Fibroblast of lung (primary cell): ENCODE measurements at regions not wholly inside any gene's neighbourhood (a gene's known extent, or its start where the extent isn't known, plus 50 kb on each side); places are given as distances from the start of the nearest gene placed in this dataset.
A peak's percentile ranks its signal among the peaks of the same experiment; 100 is the strongest.

Experiments used
- DNase-seq, 2 donors: peaks; one replicate each; pipeline versions ENCODE4 v3.0.0 to v3.0.0-alpha.2; 2010; ENCODE audit warnings: low read depth in 2 of 2
- H2AFZ ChIP-seq: 2 replicates; pipeline ENCODE4 v1.5.1; 2012; ENCODE audit warnings: low read length, control low read depth, inconsistent platforms
- H3K27ac ChIP-seq: 2 replicates; pipeline ENCODE4 v1.5.1; 2011; ENCODE audit warnings: low read length, control low read depth; ENCODE audit not compliant: insufficient read depth
- H3K27me3 ChIP-seq: 2 replicates; pipeline ENCODE4 v1.5.1; 2011; ENCODE audit warnings: mild to moderate bottlenecking, low read length; ENCODE audit not compliant: control insufficient read depth, insufficient read depth
- H3K36me3 ChIP-seq: 2 replicates; pipeline ENCODE4 v1.5.1; 2011; ENCODE audit warnings: low read length; ENCODE audit not compliant: control insufficient read depth, insufficient read depth
- H3K4me1 ChIP-seq: 2 replicates; pipeline ENCODE4 v1.5.1; 2011; ENCODE audit warnings: low read length; ENCODE audit not compliant: control insufficient read depth, insufficient read depth; ENCODE audit errors: extremely low read depth
- H3K4me2 ChIP-seq: 2 replicates; pipeline ENCODE4 v1.5.1; 2011; ENCODE audit warnings: low read length, control low read depth; ENCODE audit not compliant: insufficient read depth; ENCODE audit errors: extremely low read depth
- H3K4me3 ChIP-seq, 4 experiments: fragments of 200-600 bp in 1 of 4; sonication (generic) in 1 of 4; replicated peaks in 1 of 4; 2 replicates each; pipeline ENCODE4 v1.5.1; 2011 to 2016; ENCODE audit warnings: low read length in 4 of 4, low read depth in 3 of 4, mild to moderate bottlenecking in 3 of 4, control low read depth in 2 of 4, inconsistent platforms in 1 of 4, mixed read lengths in 1 of 4; ENCODE audit not compliant: insufficient read depth in 1 of 4; ENCODE audit errors: control extremely low read depth in 1 of 4
- H3K79me2 ChIP-seq: 2 replicates; pipeline ENCODE4 v1.5.1; 2012; ENCODE audit warnings: mild to moderate bottlenecking, low read length, inconsistent platforms; ENCODE audit not compliant: control insufficient read depth, insufficient read depth
- H3K9ac ChIP-seq: 2 replicates; pipeline ENCODE4 v1.5.1; 2011; ENCODE audit warnings: mild to moderate bottlenecking, low read length, control low read depth; ENCODE audit not compliant: insufficient read depth
- H3K9me3 ChIP-seq: 2 replicates; pipeline ENCODE4 v1.5.1; 2012; ENCODE audit warnings: low read depth, low read length; ENCODE audit not compliant: control insufficient read depth, insufficient read depth
- H4K20me1 ChIP-seq: 2 replicates; pipeline ENCODE4 v1.5.1; 2011; ENCODE audit warnings: low read length; ENCODE audit not compliant: control insufficient read depth, insufficient read depth; ENCODE audit errors: extremely low read depth
- EZH2 ChIP-seq: IDR thresholded peaks from 2 replicates; pipeline ENCODE4 v1.5.1; 2012; ENCODE audit warnings: low read length, control low read depth, mild to moderate bottlenecking; ENCODE audit errors: missing control alignments
- TF ChIP-seq, protein P1 (sequence below), 2 donors: IDR thresholded peaks in 1 of 2; conservative IDR thresholded peaks in 1 of 2; 1 replicate in 1 of 2; 2 replicates in 1 of 2; pipeline ENCODE4 v1.5.1; 2011 to 2012; ENCODE audit warnings: low read length in 2 of 2, control low read depth in 1 of 2, inconsistent platforms in 1 of 2, low read depth in 1 of 2, mild to moderate bottlenecking in 1 of 2

DNA sequence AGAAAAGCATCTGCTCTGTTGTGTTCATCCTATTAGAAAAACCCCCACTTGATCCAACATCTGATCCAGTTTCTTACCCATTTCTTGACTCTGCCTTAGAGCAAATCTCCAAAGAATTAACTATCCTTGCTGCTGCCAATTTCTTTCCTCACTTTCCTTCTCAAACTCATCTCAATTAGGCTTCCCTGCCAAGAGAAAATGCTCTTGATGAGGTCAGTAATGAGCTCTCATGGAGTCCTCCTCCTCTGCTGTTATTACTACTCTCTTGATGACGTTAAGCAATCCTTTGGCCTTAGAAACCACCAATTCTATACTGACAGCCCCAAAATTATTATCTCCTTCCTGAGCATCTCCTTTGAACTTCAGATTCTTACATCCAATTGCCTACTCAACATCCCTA lies 162.0 kb upstream of the FAM13C start:
- H3K36me3 ChIP-seq, result no peaks in the 10 kb centered on the region
- no peaks in the 10 kb centered on the region for H3K4me1 ChIP-seq
- no peaks in the 10 kb centered on the region for H4K20me1 ChIP-seq
- H3K27ac ChIP-seq, result no peak overlapping the region
- no peaks in the 10 kb centered on the region for H3K9me3 ChIP-seq
- peak in 1 of 2 donors; percentile 12 for DNase-seq
- no peak overlapping the region for H3K4me2 ChIP-seq
- no peaks in the 10 kb centered on the region for H3K79me2 ChIP-seq
- no peak overlapping the region for H2AFZ ChIP-seq
- no peaks in the 10 kb centered on the region for H3K27me3 ChIP-seq
- H3K4me3 ChIP-seq, result no peak overlapping the region
- H3K9ac ChIP-seq, result no peak overlapping the region
- TF ChIP-seq, protein P1, sequence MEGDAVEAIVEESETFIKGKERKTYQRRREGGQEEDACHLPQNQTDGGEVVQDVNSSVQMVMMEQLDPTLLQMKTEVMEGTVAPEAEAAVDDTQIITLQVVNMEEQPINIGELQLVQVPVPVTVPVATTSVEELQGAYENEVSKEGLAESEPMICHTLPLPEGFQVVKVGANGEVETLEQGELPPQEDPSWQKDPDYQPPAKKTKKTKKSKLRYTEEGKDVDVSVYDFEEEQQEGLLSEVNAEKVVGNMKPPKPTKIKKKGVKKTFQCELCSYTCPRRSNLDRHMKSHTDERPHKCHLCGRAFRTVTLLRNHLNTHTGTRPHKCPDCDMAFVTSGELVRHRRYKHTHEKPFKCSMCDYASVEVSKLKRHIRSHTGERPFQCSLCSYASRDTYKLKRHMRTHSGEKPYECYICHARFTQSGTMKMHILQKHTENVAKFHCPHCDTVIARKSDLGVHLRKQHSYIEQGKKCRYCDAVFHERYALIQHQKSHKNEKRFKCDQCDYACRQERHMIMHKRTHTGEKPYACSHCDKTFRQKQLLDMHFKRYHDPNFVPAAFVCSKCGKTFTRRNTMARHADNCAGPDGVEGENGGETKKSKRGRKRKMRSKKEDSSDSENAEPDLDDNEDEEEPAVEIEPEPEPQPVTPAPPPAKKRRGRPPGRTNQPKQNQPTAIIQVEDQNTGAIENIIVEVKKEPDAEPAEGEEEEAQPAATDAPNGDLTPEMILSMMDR (conservative IDR thresholded peaks at IDR 0.05 in 1 of 2, IDR thresholded peaks at IDR 0.05 in 1 of 2; ENCODE audit: low read depth in 1 of 2, low read length in 2 of 2), result no peak
- TF ChIP-seq EZH2, result no peak

GRCh38 chr10:59523851-59524250 lies 161.5 kb upstream of the FAM13C start:
- no peak overlapping the region for H2AFZ ChIP-seq
- no peaks in the 10 kb centered on the region for H3K27me3 ChIP-seq
- no peak overlapping the region for H3K4me2 ChIP-seq
- DNase-seq, result no peak
- TF ChIP-seq, protein P1 (conservative IDR thresholded peaks at IDR 0.05 in 1 of 2, IDR thresholded peaks at IDR 0.05 in 1 of 2; ENCODE audit: low read depth in 1 of 2, low read length in 2 of 2), result no peak
- no peak for TF ChIP-seq EZH2
- no peaks in the 10 kb centered on the region for H3K4me1 ChIP-seq
- no peaks in the 10 kb centered on the region for H4K20me1 ChIP-seq
- no peaks in the 10 kb centered on the region for H3K36me3 ChIP-seq
- no peaks in the 10 kb centered on the region for H3K79me2 ChIP-seq
- no peaks in the 10 kb centered on the region for H3K9me3 ChIP-seq
- H3K4me3 ChIP-seq, result no peak overlapping the region
- H3K9ac ChIP-seq, result no peak overlapping the region
- no peak overlapping the region for H3K27ac ChIP-seq

DNA sequence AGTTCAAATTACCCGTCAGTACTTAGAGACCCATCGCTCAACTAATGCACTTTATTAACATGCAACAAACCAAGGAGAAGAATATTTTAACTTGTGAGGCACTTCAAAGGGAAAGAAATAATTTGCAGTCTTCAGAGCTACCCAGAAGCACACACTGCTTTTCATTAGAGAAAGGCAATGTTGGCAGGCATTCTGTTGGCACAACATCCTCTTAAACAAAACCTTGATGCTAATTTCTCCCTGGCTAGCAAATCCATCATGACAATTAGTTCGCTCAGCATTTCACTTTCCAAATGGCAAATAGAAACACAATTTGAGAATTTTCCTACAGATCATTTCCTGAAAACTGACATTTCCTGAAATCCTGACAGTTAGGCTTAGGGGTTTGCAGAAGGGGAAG lies 155.6 kb upstream of the FAM13C start:
- no peaks in the 10 kb centered on the region for H3K79me2 ChIP-seq
- H2AFZ ChIP-seq, result no peak overlapping the region
- no peaks in the 10 kb centered on the region for H3K9me3 ChIP-seq
- H3K4me2 ChIP-seq, result no peak overlapping the region
- no peak for TF ChIP-seq EZH2
- TF ChIP-seq, protein P1 (conservative IDR thresholded peaks at IDR 0.05 in 1 of 2, IDR thresholded peaks at IDR 0.05 in 1 of 2; ENCODE audit: low read depth in 1 of 2, low read length in 2 of 2), result no peak
- H3K27ac ChIP-seq, result no peak overlapping the region
- H3K36me3 ChIP-seq, result no peaks in the 10 kb centered on the region
- no peaks in the 10 kb centered on the region for H3K4me1 ChIP-seq
- peak in 1 of 2 donors; percentile 24 for DNase-seq
- H4K20me1 ChIP-seq, result no peaks in the 10 kb centered on the region
- no peak overlapping the region for H3K9ac ChIP-seq
- H3K4me3 ChIP-seq, result no peak overlapping the region
- H3K27me3 ChIP-seq, result no peaks in the 10 kb centered on the region
